ENCODE measurements at regions not wholly inside any gene's neighbourhood (a gene's known extent, or its start where the extent isn't known, plus 50 kb on each side); places are given as distances from the start of the nearest gene placed in this dataset.

GRCh38 chr2:71791501-71792135, 338.3 kb downstream of the DYSF start:
- no peak for DNase-seq

- DNase-seq, result no peak
Measured at GRCh38 chr2:71791061-71791450, 337.7 kb downstream of the DYSF start.

- DNase-seq, result no peak
Measured at GRCh38 chr2:71790226-71791060, 337.1 kb downstream of the DYSF start.

GRCh38 chr2:71789556-71790204, 336.3 kb downstream of the DYSF start:
- no peak for DNase-seq

- DNase-seq, result no peak
Measured at GRCh38 chr2:71788601-71789240, 335.4 kb downstream of the DYSF start.

- peak; percentile 36 for DNase-seq
Measured at GRCh38 chr2:71788186-71788525, 334.8 kb downstream of the DYSF start.

- no peak for DNase-seq
Measured at GRCh38 chr2:71787476-71788185, 334.3 kb downstream of the DYSF start.

- DNase-seq, result no peak
Measured at GRCh38 chr2:71787108-71787415, 333.7 kb downstream of the DYSF start.

GRCh38 chr2:71786291-71787107, 333.1 kb downstream of the DYSF start:
- DNase-seq, result no peak

- DNase-seq, result no peak
Measured at GRCh38 chr2:71785516-71785981, 332.2 kb downstream of the DYSF start.

GRCh38 chr2:71784734-71785511, 331.6 kb downstream of the DYSF start:
- no peak for DNase-seq

GRCh38 chr2:71783815-71784214, 330.5 kb downstream of the DYSF start:
- DNase-seq, result no peak

- no peak for DNase-seq
Measured at GRCh38 chr2:71783215-71783614, 329.9 kb downstream of the DYSF start.

- DNase-seq, result no peak
Measured at GRCh38 chr2:71782323-71782722, 329.0 kb downstream of the DYSF start.

- DNase-seq, result no peak
Measured at GRCh38 chr2:71781695-71782228, 328.4 kb downstream of the DYSF start.

GRCh38 chr2:71780162-71780561, 326.8 kb downstream of the DYSF start:
- DNase-seq, result no peak

- no peak for DNase-seq
Measured at GRCh38 chr2:71779774-71780105, 326.4 kb downstream of the DYSF start.

GRCh38 chr2:71778936-71779773, 325.8 kb downstream of the DYSF start:
- DNase-seq, result no peak

- no peak for DNase-seq
Measured at GRCh38 chr2:71778514-71778913, 325.2 kb downstream of the DYSF start.

- DNase-seq, result no peak
Measured at GRCh38 chr2:71777946-71778345, 324.6 kb downstream of the DYSF start.

Measured in tongue (tissue), 1 donor.